ENCODE measurements at regions not wholly inside any gene's neighbourhood (a gene's known extent, or its start where the extent isn't known, plus 50 kb on each side); places are given as distances from the start of the nearest gene placed in this dataset.
A peak's percentile ranks its signal among the peaks of the same experiment; 100 is the strongest.

GRCh38 chr12:105825141-105825540 is 313.6 kb downstream of the NUAK1 start:
- DNase-seq (ENCODE audit: low read depth): peak; percentile 18
- no peak for TF ChIP-seq CTCF (conservative IDR thresholded peaks at IDR 0.05; ENCODE audit: low read depth, low read length)

GRCh38 chr12:105831372-105831771 is 307.4 kb downstream of the NUAK1 start:
- H3K4me3 ChIP-seq (ENCODE audit: low read depth, low read length): no peak overlapping the region
- no peak for DNase-seq (ENCODE audit: low read depth)
- TF ChIP-seq CTCF (conservative IDR thresholded peaks at IDR 0.05; ENCODE audit: low read depth, low read length): no peak

More at GRCh38 chr12:105825141-105825540, 313.6 kb downstream of the NUAK1 start:
- H3K4me3 ChIP-seq (ENCODE audit: low read depth, low read length): no peak overlapping the region

- H3K4me3 ChIP-seq (ENCODE audit: low read depth, low read length): no peak overlapping the region
- DNase-seq (ENCODE audit: low read depth): no peak
- no peak for TF ChIP-seq CTCF (conservative IDR thresholded peaks at IDR 0.05; ENCODE audit: low read depth, low read length)
Observed at GRCh38 chr12:105832021-105832420, 306.7 kb downstream of the NUAK1 start.

- DNase-seq (ENCODE audit: low read depth): no peak
Observed at GRCh38 chr12:105832806-105833205, 305.9 kb downstream of the NUAK1 start.

GRCh38 chr12:105834496-105834895 is 304.3 kb downstream of the NUAK1 start:
- no peak overlapping the region for H3K4me3 ChIP-seq (ENCODE audit: low read depth, low read length)
- no peak for TF ChIP-seq CTCF (conservative IDR thresholded peaks at IDR 0.05; ENCODE audit: low read depth, low read length)
- no peak for DNase-seq (ENCODE audit: low read depth)

More at GRCh38 chr12:105832806-105833205, 305.9 kb downstream of the NUAK1 start:
- no peak for TF ChIP-seq CTCF (conservative IDR thresholded peaks at IDR 0.05; ENCODE audit: low read depth, low read length)
- H3K4me3 ChIP-seq (ENCODE audit: low read depth, low read length): no peak overlapping the region

GRCh38 chr12:105835580-105836241 is 303.0 kb downstream of the NUAK1 start:
- DNase-seq (ENCODE audit: low read depth): no peak
- no peak for TF ChIP-seq CTCF (conservative IDR thresholded peaks at IDR 0.05; ENCODE audit: low read depth, low read length)
- H3K4me3 ChIP-seq (ENCODE audit: low read depth, low read length): no peak overlapping the region

- DNase-seq (ENCODE audit: low read depth): no peak
- H3K4me3 ChIP-seq (ENCODE audit: low read depth, low read length): no peak overlapping the region
- TF ChIP-seq CTCF (conservative IDR thresholded peaks at IDR 0.05; ENCODE audit: low read depth, low read length): no peak
Observed at GRCh38 chr12:105836242-105836622, 302.5 kb downstream of the NUAK1 start.
